H1 (cell line): ENCODE measurements at regions not wholly inside any gene's neighbourhood (a gene's known extent, or its start where the extent isn't known, plus 50 kb on each side); places are given as distances from the start of the nearest gene placed in this dataset.

ENCODE experiments used
- CTCF ChIA-PET: fragments of 300-600 bp; sonication (Branson Sonifier 250); formaldehyde crosslinking; loops from one replicate; lab custom pipeline; 2021; ENCODE audit not compliant: partially characterized antibody; lab: Charles Lee
- POLR2A ChIA-PET: fragments of 300-600 bp; sonication (Branson Sonifier 250); formaldehyde crosslinking; loops from one replicate; lab custom pipeline; 2021; ENCODE audit warnings: inconsistent platforms; ENCODE audit not compliant: partially characterized antibody; lab: Charles Lee
- DNase-seq, 2 experiments: peaks; one replicate each; pipeline versions ENCODE4 v3.0.0 to v3.0.0-alpha.2; 2010 to 2022; ENCODE audit warnings: low spot score in 2 of 2, low read depth in 1 of 2, mixed read lengths in 1 of 2
- FAIRE-seq: peaks from 2 replicates; lab custom pipeline; 2011; peaks lifted over from hg19 to GRCh38; lab: Jason Lieb, UNC
- H2AFZ ChIP-seq: 2 replicates; pipeline ENCODE4 v1.8.1; 2012; ENCODE audit warnings: low read length, inconsistent platforms
- H2AK5ac ChIP-seq: 2 replicates; pipeline ENCODE4 v1.6.1; 2013; ENCODE audit warnings: low read depth, low read length
- H2BK120ac ChIP-seq: replicated peaks from 2 replicates; pipeline ENCODE3; 2013; ENCODE audit warnings: low read depth, low read length, inconsistent platforms
- H2BK12ac ChIP-seq: 2 replicates; pipeline ENCODE4 v1.6.1; 2013; ENCODE audit warnings: low read depth, low read length
- H2BK15ac ChIP-seq: 2 replicates; pipeline ENCODE4 v1.6.1; 2013; ENCODE audit warnings: low read length
- H2BK20ac ChIP-seq: 2 replicates; pipeline ENCODE4 v1.6.1; 2013; ENCODE audit warnings: low read length
- H2BK5ac ChIP-seq: 2 replicates; pipeline ENCODE4 v1.6.1; 2013; ENCODE audit warnings: low read depth, low read length
- H3K14ac ChIP-seq: 2 replicates; pipeline ENCODE4 v1.6.1; 2013; ENCODE audit warnings: inconsistent platforms; ENCODE audit not compliant: insufficient read length
- H3K18ac ChIP-seq: 2 replicates; pipeline ENCODE4 v1.6.1; 2013; ENCODE audit warnings: low read length; ENCODE audit errors: extremely low read depth
- H3K23ac ChIP-seq: 2 replicates; pipeline ENCODE4 v1.6.1; 2013; ENCODE audit warnings: inconsistent platforms; ENCODE audit not compliant: insufficient read length
- H3K23me2 ChIP-seq: 2 replicates; pipeline ENCODE4 v1.6.1; 2013; ENCODE audit warnings: low read depth, low read length
- H3K27ac ChIP-seq: 2 replicates; pipeline ENCODE4 v1.6.1; 2011; ENCODE audit warnings: low read depth, low read length, inconsistent platforms
- H3K27me3 ChIP-seq, 4 experiments: replicated peaks in 1 of 4; 1 replicate in 1 of 4; 2 replicates in 3 of 4; pipeline versions ENCODE4 v1.6.1 to v1.8.1; 2011 to 2013; ENCODE audit warnings: low read length in 3 of 4, mild to moderate bottlenecking in 3 of 4, inconsistent platforms in 2 of 4, mixed read lengths in 2 of 4, moderate library complexity in 1 of 4; ENCODE audit not compliant: control insufficient read depth in 3 of 4, insufficient read depth in 3 of 4; ENCODE audit errors: extremely low read depth in 1 of 4
- H3K36me3 ChIP-seq, 4 experiments: 2 replicates each; pipeline versions ENCODE4 v1.6.1 to v1.8.1; 2011 to 2013; ENCODE audit warnings: mild to moderate bottlenecking in 4 of 4, low read length in 3 of 4, moderate library complexity in 2 of 4, control low read depth in 1 of 4, inconsistent platforms in 1 of 4; ENCODE audit not compliant: insufficient read depth in 4 of 4, control insufficient read depth in 2 of 4
- H3K4ac ChIP-seq: replicated peaks from 2 replicates; pipeline ENCODE3; 2013; ENCODE audit warnings: low read length, low read depth, mixed read lengths, inconsistent platforms; ENCODE audit not compliant: insufficient read length
- H3K4me1 ChIP-seq, 4 experiments: replicated peaks in 1 of 4; 1 replicate in 1 of 4; 2 replicates in 3 of 4; pipeline versions ENCODE4 v1.6.1 to v1.8.1; 2011 to 2013; ENCODE audit warnings: low read length in 3 of 4, inconsistent platforms in 2 of 4, mixed read lengths in 1 of 4; ENCODE audit not compliant: insufficient read depth in 4 of 4, control insufficient read depth in 3 of 4
- H3K4me2 ChIP-seq, 2 experiments: 2 replicates each; pipeline versions ENCODE4 v1.6.1 to v1.8.1; 2011 to 2013; ENCODE audit warnings: low read depth in 2 of 2, low read length in 2 of 2, control low read depth in 1 of 2, inconsistent platforms in 1 of 2, mild to moderate bottlenecking in 1 of 2; ENCODE audit not compliant: insufficient read depth in 1 of 2
- H3K4me3 ChIP-seq, 4 experiments: fragments of 200-600, 300-600 bp in 1 of 4; sonication (generic), shearing (Covaris generic), sonication (Bioruptor Twin) in 1 of 4; 2 replicates each; pipeline versions ENCODE4 v1.5.1 to v1.8.1; 2011 to 2016; ENCODE audit warnings: low read length in 4 of 4, low read depth in 3 of 4, control low read depth in 2 of 4, inconsistent platforms in 2 of 4, mild to moderate bottlenecking in 2 of 4, mixed read lengths in 1 of 4, moderate library complexity in 1 of 4; ENCODE audit not compliant: insufficient read depth in 2 of 4; ENCODE audit errors: extremely low read depth in 1 of 4
- H3K56ac ChIP-seq: replicated peaks from 2 replicates; pipeline ENCODE3; 2013; ENCODE audit warnings: low read depth, mild to moderate bottlenecking, mixed read lengths, low read length, inconsistent platforms; ENCODE audit not compliant: insufficient read length
- H3K79me1 ChIP-seq: 2 replicates; pipeline ENCODE4 v1.6.1; 2013; ENCODE audit warnings: low read depth, low read length, control low read depth
- H3K79me2 ChIP-seq, 2 experiments: 2 replicates each; pipeline versions ENCODE4 v1.6.1 to v1.8.1; 2012 to 2013; ENCODE audit warnings: low read length in 2 of 2, mild to moderate bottlenecking in 2 of 2, inconsistent platforms in 1 of 2; ENCODE audit not compliant: insufficient read depth in 2 of 2, control insufficient read depth in 1 of 2
- H3K9ac ChIP-seq, 4 experiments: replicated peaks in 1 of 4; 1 replicate in 1 of 4; 2 replicates in 3 of 4; pipeline versions ENCODE4 v1.6.1 to v1.8.1; 2011 to 2013; ENCODE audit warnings: low read depth in 3 of 4, low read length in 3 of 4, control low read depth in 2 of 4, mild to moderate bottlenecking in 2 of 4, moderate library complexity in 2 of 4, inconsistent platforms in 1 of 4; ENCODE audit errors: extremely low read depth in 1 of 4
- H3K9me3 ChIP-seq, 2 experiments: 2 replicates each; pipeline versions ENCODE4 v1.6.1 to v1.8.1; 2012 to 2013; ENCODE audit warnings: mild to moderate bottlenecking in 2 of 2, moderate library complexity in 2 of 2, control low read depth in 1 of 2, inconsistent platforms in 1 of 2, low read depth in 1 of 2, low read length in 1 of 2, mixed read lengths in 1 of 2; ENCODE audit not compliant: insufficient read depth in 2 of 2
- H4K20me1 ChIP-seq, 2 experiments: replicated peaks in 1 of 2; 2 replicates each; pipeline versions ENCODE3 to v1.8.1; 2011 to 2013; ENCODE audit warnings: inconsistent platforms in 2 of 2, low read length in 2 of 2, mild to moderate bottlenecking in 1 of 2; ENCODE audit not compliant: insufficient read depth in 2 of 2, control insufficient read depth in 1 of 2
- H4K5ac ChIP-seq: 2 replicates; pipeline ENCODE4 v1.6.1; 2013; ENCODE audit warnings: low read length, low read depth, mixed read lengths, inconsistent platforms; ENCODE audit not compliant: insufficient read length
- H4K8ac ChIP-seq: 2 replicates; pipeline ENCODE4 v1.8.0; 2013; ENCODE audit warnings: mild to moderate bottlenecking, moderate library complexity, low read length, inconsistent platforms; ENCODE audit not compliant: insufficient read depth; ENCODE audit errors: extremely low read depth
- H4K91ac ChIP-seq: replicated peaks from 2 replicates; pipeline ENCODE3; 2013; ENCODE audit warnings: low read length, mixed read lengths, inconsistent platforms; ENCODE audit not compliant: insufficient read length
- CTBP2 ChIP-seq: IDR thresholded peaks from 2 replicates; pipeline ENCODE4 v1.7.0; 2011; ENCODE audit warnings: borderline replicate concordance, mild to moderate bottlenecking, moderate library complexity, mixed read lengths, low read length; ENCODE audit not compliant: insufficient read depth, insufficient read length
- NANOG ChIP-seq: IDR thresholded peaks from 2 replicates; pipeline ENCODE4 v1.6.1; 2011; ENCODE audit warnings: low read length, low read depth, mild to moderate bottlenecking, inconsistent platforms; ENCODE audit not compliant: insufficient read depth, poor library complexity, severe bottlenecking
- POLR2A ChIP-seq, 2 experiments: IDR thresholded peaks; 1 replicate in 1 of 2; 2 replicates in 1 of 2; pipeline ENCODE4 v1.6.1; 2011; ENCODE audit warnings: low read depth in 2 of 2, low read length in 2 of 2, mild to moderate bottlenecking in 2 of 2; ENCODE audit errors: control extremely low read depth in 1 of 2
- RAD21 ChIP-seq, 2 experiments: IDR thresholded peaks in 1 of 2; conservative IDR thresholded peaks in 1 of 2; 2 replicates each; pipeline ENCODE4 v1.6.1; 2011; ENCODE audit warnings: low read depth in 2 of 2, low read length in 2 of 2, improper control_type of control experiment in 1 of 2, inconsistent platforms in 1 of 2, mild to moderate bottlenecking in 1 of 2, moderate library complexity in 1 of 2
- TAF7 ChIP-seq: optimal IDR thresholded peaks from 2 replicates; pipeline ENCODE3; 2011; ENCODE audit warnings: low read depth, mild to moderate bottlenecking, inconsistent platforms, low read length, moderate library complexity, borderline replicate concordance
- TBP ChIP-seq: IDR thresholded peaks from 2 replicates; pipeline ENCODE4 v1.6.1; 2011; ENCODE audit warnings: low read depth, low read length, improper control_type of control experiment
- USF2 ChIP-seq: IDR thresholded peaks from 2 replicates; pipeline ENCODE4 v1.6.1; 2011; ENCODE audit warnings: low read length, improper control_type of control experiment
- WGBS, 2 experiments: shearing (Covaris generic) in 1 of 2; methylation state at CpG; one replicate each; pipeline versions ENCODE4 v1.1.6 to v1.1.7; 2013 to 2015; ENCODE audit warnings: low lambda C conversion rate in 2 of 2, mixed read lengths in 2 of 2, inconsistent platforms in 1 of 2, low coverage in 1 of 2, missing lambda C conversion rate in 1 of 2; ENCODE audit not compliant: insufficient replicate concordance in 2 of 2, insufficient coverage in 1 of 2, insufficient read length in 1 of 2; ENCODE audit errors: extremely low coverage in 1 of 2, missing lambda C conversion rate in 1 of 2; 5-methylcytosine and 5-hydroxymethylcytosine counted together

GRCh38 chr10:129004398-129004797, 462.6 kb upstream of the MGMT start:
- Histone ChIP-seq H3K23ac (no peak overlapping the region), H3K18ac (no peak overlapping the region), H2BK5ac (no peak overlapping the region), H3K79me2 (no peaks in the 10 kb centered on the region), H2AK5ac (no peak overlapping the region), H4K91ac (no peak overlapping the region), H2BK15ac (no peak overlapping the region), H3K36me3 (no peaks in the 10 kb centered on the region), H4K5ac (no peak overlapping the region), H3K56ac (no peak overlapping the region), H3K27me3 (no peaks in the 10 kb centered on the region), H3K14ac (no peak overlapping the region), H3K9ac (no peak overlapping the region), H3K4me3 (no peak overlapping the region), H3K79me1 (no peaks in the 10 kb centered on the region), H3K4me2 (no peak overlapping the region), H4K8ac (no peak overlapping the region), H2BK12ac (no peak overlapping the region), H4K20me1 (no peaks in the 10 kb centered on the region), H2AFZ (no peak overlapping the region), H2BK20ac (no peak overlapping the region), H3K9me3 (no peaks in the 10 kb centered on the region), H3K4ac (no peak overlapping the region), H2BK120ac (no peak overlapping the region), H3K27ac (no peak overlapping the region), H3K23me2 (no peaks in the 10 kb centered on the region), H3K4me1 (no peaks in the 10 kb centered on the region)
- POLR2A ChIA-PET: no interaction called here
- FAIRE-seq (no peak), DNase-seq (no peak)
- CTCF ChIA-PET: interaction anchor here (1.3 kb wide), 1 partner anchor 13 kb away, joined by 3 read pairs; no protein-coding TSS in a partner anchor
- TF ChIP-seq NANOG (no peak), CTBP2 (no peak), POLR2A (IDR thresholded peaks at IDR 0.05; ENCODE audit: control extremely low read depth in 1 of 2, low read depth in 2 of 2, low read length in 2 of 2) (no peak), TAF7 (no peak), RAD21 (IDR thresholded peaks at IDR 0.05 in 1 of 2, conservative IDR thresholded peaks at IDR 0.05 in 1 of 2; ENCODE audit: low read depth in 2 of 2, low read length in 2 of 2) (no peak), TBP (no peak), USF2 (no peak)
- 90% methylated on average over 9 of the region's 9 CpGs; no CpG with 5 or more reads in 1 of the 2 experiments for WGBS, 2 experiments
